Peyer's patch (tissue), 4 donors: ENCODE measurements at regions not wholly inside any gene's neighbourhood (a gene's known extent, or its start where the extent isn't known, plus 50 kb on each side); places are given as distances from the start of the nearest gene placed in this dataset.

Experiments used
- POLR2A ChIP-seq, 2 donors: fragments of 450-650 bp; IDR thresholded peaks; one replicate each; pipeline ENCODE4 v1.5.1; 2017; ENCODE audit warnings: antibody characterized with exemption in 2 of 2, mild to moderate bottlenecking in 2 of 2, moderate library complexity in 2 of 2
- TF ChIP-seq, protein P1 (sequence below), 6 experiments: fragments of 450-650 bp in 4 of 6; fragments of 200-600 bp in 2 of 6; sonication (generic) in 1 of 6; IDR thresholded peaks; one replicate each; pipeline ENCODE4 v1.5.1; 2017 to 2019; ENCODE audit warnings: antibody characterized with exemption in 6 of 6, mild to moderate bottlenecking in 3 of 6, moderate library complexity in 1 of 6

DNA sequence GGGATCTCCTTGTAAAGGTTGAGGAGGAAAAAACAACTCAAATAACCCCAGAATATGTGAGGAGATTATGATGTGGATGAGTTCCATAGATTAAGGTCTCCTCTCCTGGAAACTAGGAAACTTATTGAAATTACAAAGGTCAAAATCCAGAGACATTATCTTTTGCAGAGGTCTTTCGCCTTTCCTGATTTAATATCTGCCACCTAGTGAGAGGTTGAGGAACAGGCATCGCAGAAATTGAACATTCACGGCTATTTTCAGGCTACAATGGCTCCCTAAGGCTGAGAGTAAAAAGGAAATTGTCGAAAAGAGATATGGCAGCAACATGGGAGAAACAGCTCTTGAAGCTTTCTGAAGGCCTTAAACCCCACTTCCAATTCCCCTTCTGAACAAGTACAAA is 127.5 kb upstream of the PLCXD3 start:
- TF ChIP-seq POLR2A (IDR thresholded peaks at IDR 0.05), result no peak
- TF ChIP-seq, protein P1, sequence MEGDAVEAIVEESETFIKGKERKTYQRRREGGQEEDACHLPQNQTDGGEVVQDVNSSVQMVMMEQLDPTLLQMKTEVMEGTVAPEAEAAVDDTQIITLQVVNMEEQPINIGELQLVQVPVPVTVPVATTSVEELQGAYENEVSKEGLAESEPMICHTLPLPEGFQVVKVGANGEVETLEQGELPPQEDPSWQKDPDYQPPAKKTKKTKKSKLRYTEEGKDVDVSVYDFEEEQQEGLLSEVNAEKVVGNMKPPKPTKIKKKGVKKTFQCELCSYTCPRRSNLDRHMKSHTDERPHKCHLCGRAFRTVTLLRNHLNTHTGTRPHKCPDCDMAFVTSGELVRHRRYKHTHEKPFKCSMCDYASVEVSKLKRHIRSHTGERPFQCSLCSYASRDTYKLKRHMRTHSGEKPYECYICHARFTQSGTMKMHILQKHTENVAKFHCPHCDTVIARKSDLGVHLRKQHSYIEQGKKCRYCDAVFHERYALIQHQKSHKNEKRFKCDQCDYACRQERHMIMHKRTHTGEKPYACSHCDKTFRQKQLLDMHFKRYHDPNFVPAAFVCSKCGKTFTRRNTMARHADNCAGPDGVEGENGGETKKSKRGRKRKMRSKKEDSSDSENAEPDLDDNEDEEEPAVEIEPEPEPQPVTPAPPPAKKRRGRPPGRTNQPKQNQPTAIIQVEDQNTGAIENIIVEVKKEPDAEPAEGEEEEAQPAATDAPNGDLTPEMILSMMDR (IDR thresholded peaks at IDR 0.05), result no peak
